C4-2B (cell line): ENCODE measurements at regions not wholly inside any gene's neighbourhood (a gene's known extent, or its start where the extent isn't known, plus 50 kb on each side); places are given as distances from the start of the nearest gene placed in this dataset.
"Not testable (repeated sequence)": the region's sequence is repeated elsewhere in the genome, so short reads cannot be mapped to it uniquely, and the experiment has no call there.

Experiments
- H3K27ac ChIP-seq: fragments of 450-650 bp; 2 replicates; pipeline ENCODE4 v1.5.1; 2017
- CTCF ChIP-seq: fragments of 450-650 bp; conservative IDR thresholded peaks from 2 replicates; pipeline ENCODE4 v1.5.1; 2017; ENCODE audit warnings: mild to moderate bottlenecking
- ZFX ChIP-seq: fragments of 450-650 bp; IDR thresholded peaks from 2 replicates; pipeline ENCODE4 v1.6.1; 2017

GRCh38 chr13:78540058-78540457 lies 63.3 kb downstream of the POU4F1 start:
- TF ChIP-seq CTCF (no peak), ZFX (no peak)
- H3K27ac ChIP-seq: no peak overlapping the region

DNA sequence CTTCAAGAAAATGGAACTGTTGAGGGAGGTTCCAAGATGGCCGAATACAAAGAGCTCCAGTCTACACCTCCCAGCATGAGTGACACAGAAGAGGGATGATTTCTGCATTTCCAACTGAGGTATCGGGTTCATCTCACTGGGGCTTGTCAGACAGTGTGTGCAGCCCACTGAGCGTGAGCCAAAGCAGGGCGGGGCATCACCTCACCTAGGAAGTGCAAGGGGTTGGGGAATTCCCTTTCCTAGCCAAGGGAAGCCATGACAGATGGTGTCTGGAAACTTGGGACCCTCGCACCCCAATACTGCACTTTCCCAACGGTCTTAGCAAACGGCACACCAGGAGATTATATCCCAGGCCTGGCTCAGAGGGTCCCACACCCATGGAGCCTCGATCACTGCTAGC lies 77.3 kb downstream of the POU4F1 start:
- not testable (repeated sequence) for H3K27ac ChIP-seq

GRCh38 chr13:78524936-78525335 lies 78.4 kb downstream of the POU4F1 start:
- no peak overlapping the region for H3K27ac ChIP-seq
- TF ChIP-seq ZFX (no peak), CTCF (no peak)

DNA sequence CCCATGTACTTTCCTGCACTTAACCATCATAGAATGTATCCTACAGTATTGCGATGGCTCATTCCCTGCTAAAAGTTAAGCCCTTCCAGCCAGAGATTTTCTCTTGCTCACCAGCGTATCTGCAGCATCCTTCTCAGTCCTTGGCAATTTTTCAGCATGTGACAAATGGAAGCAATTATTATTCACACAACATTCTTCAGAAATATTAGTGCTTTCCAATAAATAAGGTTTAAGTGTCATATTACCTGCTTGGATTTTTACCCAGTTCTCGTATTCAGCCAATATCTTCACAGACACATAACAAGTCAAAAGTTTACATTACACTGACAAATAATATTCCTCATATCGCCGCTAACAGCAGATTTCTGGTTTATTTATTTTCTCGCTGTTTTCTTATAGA lies 82.3 kb downstream of the POU4F1 start:
- H3K27ac ChIP-seq: no peak overlapping the region
- TF ChIP-seq CTCF: no peak
- no peak for TF ChIP-seq ZFX

DNA sequence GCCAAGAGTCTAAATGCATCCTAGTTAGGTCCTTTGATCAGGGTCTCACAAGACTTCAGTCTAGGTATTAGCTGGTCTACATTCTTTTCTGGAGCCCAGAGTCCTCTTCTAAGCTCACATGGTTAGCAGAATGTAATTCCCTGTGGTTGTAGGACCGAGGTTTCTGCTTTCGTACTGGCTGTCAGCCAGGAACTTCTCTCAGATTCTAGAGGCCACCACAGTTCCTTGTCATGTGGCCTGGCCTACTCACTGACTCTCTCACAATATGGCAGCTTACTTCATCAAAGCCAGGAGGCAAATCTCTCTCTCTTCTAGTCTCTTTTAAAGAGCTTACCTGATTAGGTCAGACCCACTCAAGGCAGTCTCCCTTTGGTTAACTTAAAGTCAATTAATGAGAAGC lies 82.9 kb downstream of the POU4F1 start:
- H3K27ac ChIP-seq: no peak overlapping the region
- TF ChIP-seq CTCF (no peak), ZFX (no peak)

GRCh38 chr13:78518482-78518881 lies 84.9 kb downstream of the POU4F1 start:
- not testable (repeated sequence) for H3K27ac ChIP-seq

- no peak overlapping the region for H3K27ac ChIP-seq
- TF ChIP-seq ZFX: no peak
- no peak for TF ChIP-seq CTCF
Measured at GRCh38 chr13:78499802-78500201, 103.5 kb downstream of the POU4F1 start.

- no peak overlapping the region for H3K27ac ChIP-seq
- no peak for TF ChIP-seq CTCF
Measured at GRCh38 chr13:78497702-78498355, 105.5 kb downstream of the POU4F1 start.
